HT-29 (cell line): ENCODE measurements at regions not wholly inside any gene's neighbourhood (a gene's known extent, or its start where the extent isn't known, plus 50 kb on each side); places are given as distances from the start of the nearest gene placed in this dataset.

Source experiments
- DNase-seq: peaks from one replicate; pipeline ENCODE4 v3.0.0-alpha.2; 2015; ENCODE audit warnings: low spot score

- no peak for DNase-seq
These were observed 163.7 kb upstream of the KLHL29 start for GRCh38 chr2:23221236-23221635.

GRCh38 chr2:23221901-23222300, 163.1 kb upstream of the KLHL29 start:
- no peak for DNase-seq

- no peak for DNase-seq
These were observed 154.1 kb upstream of the KLHL29 start for GRCh38 chr2:23230885-23231284.

GRCh38 chr2:23231865-23232264, 153.1 kb upstream of the KLHL29 start:
- no peak for DNase-seq

GRCh38 chr2:23235292-23235691, 149.7 kb upstream of the KLHL29 start:
- no peak for DNase-seq

- DNase-seq, result no peak
These were observed 149.2 kb upstream of the KLHL29 start for GRCh38 chr2:23235736-23236135.

GRCh38 chr2:23237147-23237546, 147.8 kb upstream of the KLHL29 start:
- no peak for DNase-seq

- DNase-seq, result no peak
These were observed 146.8 kb upstream of the KLHL29 start for GRCh38 chr2:23238011-23238657.

GRCh38 chr2:23239374-23239773, 145.6 kb upstream of the KLHL29 start:
- DNase-seq, result no peak

GRCh38 chr2:23241121-23241520, 143.9 kb upstream of the KLHL29 start:
- DNase-seq, result no peak

GRCh38 chr2:23241611-23242245, 143.3 kb upstream of the KLHL29 start:
- DNase-seq, result no peak

- DNase-seq, result no peak
These were observed 141.8 kb upstream of the KLHL29 start for GRCh38 chr2:23243073-23243659.

GRCh38 chr2:23244617-23245016, 140.4 kb upstream of the KLHL29 start:
- no peak for DNase-seq

- DNase-seq, result no peak
These were observed 137.8 kb upstream of the KLHL29 start for GRCh38 chr2:23246992-23247683.

- no peak for DNase-seq
These were observed 136.3 kb upstream of the KLHL29 start for GRCh38 chr2:23248667-23249066.

GRCh38 chr2:23249348-23249747, 135.6 kb upstream of the KLHL29 start:
- no peak for DNase-seq

GRCh38 chr2:23250371-23250770, 134.6 kb upstream of the KLHL29 start:
- DNase-seq, result no peak

- no peak for DNase-seq
These were observed 128.3 kb upstream of the KLHL29 start for GRCh38 chr2:23256643-23257042.

- DNase-seq, result no peak
These were observed 124.4 kb upstream of the KLHL29 start for GRCh38 chr2:23260621-23261020.

GRCh38 chr2:23268467-23269263, 116.3 kb upstream of the KLHL29 start:
- no peak for DNase-seq

GRCh38 chr2:23269747-23270146, 115.2 kb upstream of the KLHL29 start:
- DNase-seq, result no peak

GRCh38 chr2:23270810-23271209, 114.2 kb upstream of the KLHL29 start:
- no peak for DNase-seq
